CD4-positive, CD25-positive, alpha-beta regulatory T cell (primary cell): ENCODE measurements at regions not wholly inside any gene's neighbourhood (a gene's known extent, or its start where the extent isn't known, plus 50 kb on each side); places are given as distances from the start of the nearest gene placed in this dataset.
A peak's percentile ranks its signal among the peaks of the same experiment; 100 is the strongest.

ENCODE experiments used
- ATAC-seq, 2 donors: fragments of 150-1000 bp; cut with Tn5 transposase; one replicate each; pipeline ENCODE4 v1.10.0; 2021; ENCODE audit warnings: low read depth in 2 of 2, moderate number of reproducible peaks in 2 of 2, moderate library complexity in 1 of 2
- DNase-seq, 3 donors: peaks; one replicate each; pipeline versions ENCODE4 v3.0.0 to v3.0.0-alpha.2; 2012 to 2022; ENCODE audit warnings: mixed read lengths in 1 of 3
- H3K27ac ChIP-seq: one replicate; pipeline ENCODE4 v1.7.0; 2013; ENCODE audit warnings: mild to moderate bottlenecking, low read length; ENCODE audit not compliant: insufficient read depth, poor library complexity, severe bottlenecking
- H3K27me3 ChIP-seq: one replicate; pipeline ENCODE4 v1.7.0; 2013; ENCODE audit warnings: low read length; ENCODE audit not compliant: control insufficient read depth, insufficient read depth
- H3K36me3 ChIP-seq: one replicate; pipeline ENCODE4 v1.7.0; 2013; ENCODE audit warnings: mild to moderate bottlenecking, low read length, moderate library complexity; ENCODE audit not compliant: control insufficient read depth, insufficient read depth
- H3K4me1 ChIP-seq: 2 replicates; pipeline ENCODE4 v1.7.0; 2013; ENCODE audit warnings: mild to moderate bottlenecking, low read length; ENCODE audit not compliant: insufficient read depth, control insufficient read depth, poor library complexity, severe bottlenecking
- H3K4me3 ChIP-seq: one replicate; pipeline ENCODE4 v1.7.0; 2013; ENCODE audit warnings: low read depth, mild to moderate bottlenecking, low read length, moderate library complexity
- H3K9me3 ChIP-seq, 2 experiments: 1 replicate in 1 of 2; 2 replicates in 1 of 2; pipeline ENCODE4 v1.7.0; 2013; ENCODE audit warnings: low read length in 2 of 2, mild to moderate bottlenecking in 1 of 2, moderate library complexity in 1 of 2; ENCODE audit not compliant: control insufficient read depth in 2 of 2
- H3K27ac Mint-ChIP-seq, 3 donors: one replicate each; pipeline ENCODE4 v1.8.0; 2020 to 2022; ENCODE audit warnings: mild to moderate bottlenecking in 3 of 3, mixed read lengths in 3 of 3, moderate library complexity in 2 of 3
- H3K27me3 Mint-ChIP-seq: one replicate; pipeline ENCODE4 v1.8.0; 2022; ENCODE audit warnings: mild to moderate bottlenecking, mixed read lengths
- H3K36me3 Mint-ChIP-seq: one replicate; pipeline ENCODE4 v1.8.0; 2020; ENCODE audit warnings: mixed read lengths
- H3K4me1 Mint-ChIP-seq, 4 donors: one replicate each; pipeline ENCODE4 v1.8.0; 2020 to 2022; ENCODE audit warnings: mixed read lengths in 4 of 4, mild to moderate bottlenecking in 1 of 4
- H3K4me3 Mint-ChIP-seq, 4 donors: one replicate each; pipeline ENCODE4 v1.8.0; 2020 to 2022; ENCODE audit warnings: mild to moderate bottlenecking in 4 of 4, mixed read lengths in 4 of 4, moderate library complexity in 3 of 4
- H3K9me3 Mint-ChIP-seq, 7 donors: one replicate each; pipeline ENCODE4 v1.8.0; 2020 to 2022; ENCODE audit warnings: mixed read lengths in 7 of 7, mild to moderate bottlenecking in 3 of 7, moderate library complexity in 2 of 7

- H3K36me3 Mint-ChIP-seq, result no peaks in the 10 kb centered on the region
- peaks cover 0 to 2% (median 0%) of the 10 kb centered on the region in 7 donors for H3K9me3 Mint-ChIP-seq
- no peaks in the 10 kb centered on the region for H3K4me1 Mint-ChIP-seq
- H3K27ac Mint-ChIP-seq, result no peak overlapping the region
- Histone ChIP-seq H3K27me3 (no peaks in the 10 kb centered on the region), H3K9me3 (no peaks in the 10 kb centered on the region), H3K4me3 (no peak overlapping the region), H3K4me1 (no peaks in the 10 kb centered on the region), H3K27ac (no peak overlapping the region), H3K36me3 (no peaks in the 10 kb centered on the region)
- H3K4me3 Mint-ChIP-seq, result no peak overlapping the region
- no peak for DNase-seq
- H3K27me3 Mint-ChIP-seq, result no peaks in the 10 kb centered on the region
- no peak for ATAC-seq
Observed at GRCh38 chr18:68475883-68476282, 239.0 kb downstream of the TMX3 start.

- Histone ChIP-seq H3K27ac (no peak overlapping the region), H3K27me3 (no peaks in the 10 kb centered on the region), H3K36me3 (no peaks in the 10 kb centered on the region), H3K4me1 (no peaks in the 10 kb centered on the region), H3K9me3 (no peaks in the 10 kb centered on the region), H3K4me3 (no peak overlapping the region)
- Mint-ChIP-seq H3K27me3 (no peaks in the 10 kb centered on the region), H3K4me3 (no peak overlapping the region), H3K27ac (no peak overlapping the region), H3K36me3 (no peaks in the 10 kb centered on the region), H3K4me1 (no peaks in the 10 kb centered on the region), H3K9me3 (peaks cover 0 to 2% (median 0%) of the 10 kb centered on the region in 7 donors)
- ATAC-seq, result no peak
- no peak for DNase-seq
Observed at GRCh38 chr18:68472701-68473295, 242.1 kb downstream of the TMX3 start.

DNA sequence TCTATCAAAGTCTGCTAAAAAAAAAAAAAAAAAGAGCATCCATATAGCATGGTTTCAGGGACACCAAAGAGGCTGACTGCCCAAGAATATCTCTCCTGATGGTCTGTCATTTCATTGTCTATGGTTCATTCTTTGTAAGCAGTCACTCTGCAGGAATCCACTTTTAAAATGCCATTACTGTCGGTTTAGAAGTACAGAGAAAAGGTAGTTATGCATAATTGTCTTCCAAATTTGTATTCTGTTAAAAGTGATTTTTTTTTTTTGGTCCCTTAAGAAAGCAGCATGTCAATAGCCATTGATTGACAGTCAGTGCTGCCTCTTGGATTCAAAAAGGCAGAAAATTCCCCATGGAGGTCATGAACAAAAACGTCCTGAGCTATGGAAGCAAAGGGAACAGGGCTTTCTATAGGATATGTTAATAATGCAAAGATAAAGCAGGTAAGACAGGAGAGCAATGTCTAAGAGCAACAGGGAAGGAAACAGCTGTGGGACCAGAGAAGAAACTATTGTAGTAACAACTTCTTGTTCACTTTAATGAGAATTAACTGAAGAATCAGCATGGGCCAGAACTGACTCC is 245.8 kb downstream of the TMX3 start:
- Mint-ChIP-seq H3K27ac (no peak overlapping the region), H3K4me3 (no peak overlapping the region), H3K4me1 (no peaks in the 10 kb centered on the region), H3K27me3 (no peaks in the 10 kb centered on the region), H3K36me3 (no peaks in the 10 kb centered on the region), H3K9me3 (peaks cover 0 to 3% (median 0%) of the 10 kb centered on the region in 7 donors)
- Histone ChIP-seq H3K4me3 (no peak overlapping the region), H3K4me1 (no peaks in the 10 kb centered on the region), H3K36me3 (no peaks in the 10 kb centered on the region), H3K27ac (no peak overlapping the region), H3K9me3 (no peaks in the 10 kb centered on the region), H3K27me3 (no peaks in the 10 kb centered on the region)
- ATAC-seq (no peak), DNase-seq (no peak)

DNA sequence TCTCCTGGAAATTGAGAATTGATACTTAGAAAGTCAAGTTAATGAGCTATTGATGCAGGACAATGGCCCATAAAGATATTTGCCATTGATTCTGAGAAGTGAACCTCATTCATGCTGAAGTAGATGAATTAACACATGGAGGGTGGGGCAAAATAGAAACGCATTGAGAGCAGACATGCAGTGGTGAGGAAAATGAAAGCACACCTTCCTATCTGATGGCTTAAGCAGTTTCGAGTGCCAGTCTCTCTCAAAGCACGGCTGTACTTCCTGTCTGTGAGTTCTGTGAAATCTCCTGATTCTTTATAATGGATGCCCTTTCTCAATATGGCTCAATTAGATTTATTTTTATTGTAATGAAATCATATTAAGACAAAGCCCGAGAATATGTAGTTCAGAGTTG is 247.0 kb downstream of the TMX3 start:
- Histone ChIP-seq H3K4me3 (no peak overlapping the region), H3K27ac (no peak overlapping the region), H3K4me1 (no peaks in the 10 kb centered on the region), H3K9me3 (no peaks in the 10 kb centered on the region), H3K27me3 (no peaks in the 10 kb centered on the region), H3K36me3 (no peaks in the 10 kb centered on the region)
- Mint-ChIP-seq H3K4me1 (no peaks in the 10 kb centered on the region), H3K27me3 (no peaks in the 10 kb centered on the region), H3K27ac (no peak overlapping the region), H3K36me3 (no peaks in the 10 kb centered on the region), H3K4me3 (no peak overlapping the region), H3K9me3 (peaks cover 0 to 3% (median 0%) of the 10 kb centered on the region in 7 donors)
- ATAC-seq (no peak), DNase-seq (peak in 1 of 3 donors; percentile 60)

DNA sequence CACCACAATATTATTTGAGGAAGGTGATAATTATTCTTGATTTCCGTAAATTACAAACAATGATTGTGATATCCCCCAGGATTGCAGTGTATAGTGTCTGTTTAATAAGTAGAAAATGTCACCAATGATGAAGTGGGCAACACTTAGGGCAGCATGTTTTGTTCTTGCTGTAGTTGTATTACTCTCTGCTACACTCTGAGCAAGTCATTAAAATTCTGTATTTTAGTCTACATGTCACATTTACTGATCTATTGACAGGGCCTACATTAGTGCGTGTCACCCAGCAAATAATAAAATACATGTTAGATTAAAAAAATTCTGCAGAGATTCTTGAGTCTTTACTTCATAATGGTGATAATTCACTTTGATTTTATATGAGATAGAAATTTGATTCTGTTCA is 247.6 kb downstream of the TMX3 start:
- ATAC-seq, result no peak
- Mint-ChIP-seq H3K27me3 (no peaks in the 10 kb centered on the region), H3K4me1 (no peaks in the 10 kb centered on the region)

DNA sequence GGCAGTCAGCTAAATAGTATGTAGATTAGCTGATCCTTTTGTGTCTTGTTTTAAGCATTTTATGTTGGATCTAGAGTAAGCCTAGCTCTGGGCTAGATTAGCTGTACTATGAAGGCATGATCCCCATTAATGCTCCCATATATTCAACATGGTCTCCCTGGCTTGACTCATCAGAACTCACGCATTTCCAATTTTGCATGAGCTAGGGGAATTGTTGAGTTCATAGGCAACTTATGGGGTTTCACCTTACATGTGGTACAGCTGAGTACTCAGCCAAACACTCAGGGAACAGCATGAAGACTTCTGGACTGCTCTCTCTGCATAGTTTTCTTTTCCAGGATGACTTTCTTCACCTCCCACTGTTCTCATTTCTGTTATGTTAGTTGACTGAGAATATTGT is 248.2 kb downstream of the TMX3 start:
- no peak for ATAC-seq
- no peaks in the 10 kb centered on the region for H3K27me3 ChIP-seq
- peaks cover 0 to 3% (median 0%) of the 10 kb centered on the region in 7 donors for H3K9me3 Mint-ChIP-seq
- H3K36me3 Mint-ChIP-seq, result no peaks in the 10 kb centered on the region
- no peak for DNase-seq
- H3K4me1 ChIP-seq, result no peaks in the 10 kb centered on the region
- no peak overlapping the region for H3K27ac Mint-ChIP-seq
- no peaks in the 10 kb centered on the region for H3K9me3 ChIP-seq
- H3K27me3 Mint-ChIP-seq, result no peaks in the 10 kb centered on the region
- no peak overlapping the region for H3K4me3 ChIP-seq
- no peaks in the 10 kb centered on the region for H3K36me3 ChIP-seq
- no peak overlapping the region for H3K27ac ChIP-seq
- no peaks in the 10 kb centered on the region for H3K4me1 Mint-ChIP-seq
- no peak overlapping the region for H3K4me3 Mint-ChIP-seq

More for the DNA sequence above, 247.6 kb downstream of the TMX3 start:
- Mint-ChIP-seq H3K36me3 (no peaks in the 10 kb centered on the region), H3K27ac (no peak overlapping the region), H3K4me3 (no peak overlapping the region), H3K9me3 (peaks cover 0 to 3% (median 0%) of the 10 kb centered on the region in 7 donors)
- Histone ChIP-seq H3K27ac (no peak overlapping the region), H3K36me3 (no peaks in the 10 kb centered on the region), H3K27me3 (no peaks in the 10 kb centered on the region), H3K4me1 (no peaks in the 10 kb centered on the region), H3K4me3 (no peak overlapping the region), H3K9me3 (no peaks in the 10 kb centered on the region)
- no peak for DNase-seq

GRCh38 chr18:68462766-68463165 is 252.1 kb downstream of the TMX3 start:
- Histone ChIP-seq H3K27ac (no peak overlapping the region), H3K4me3 (no peak overlapping the region), H3K36me3 (no peaks in the 10 kb centered on the region), H3K27me3 (no peaks in the 10 kb centered on the region), H3K4me1 (no peaks in the 10 kb centered on the region), H3K9me3 (no peaks in the 10 kb centered on the region)
- Mint-ChIP-seq H3K27ac (no peak overlapping the region), H3K36me3 (no peaks in the 10 kb centered on the region), H3K9me3 (peaks cover 0 to 2% (median 0%) of the 10 kb centered on the region in 7 donors), H3K4me3 (no peak overlapping the region), H3K4me1 (no peaks in the 10 kb centered on the region), H3K27me3 (no peaks in the 10 kb centered on the region)
- ATAC-seq (no peak), DNase-seq (no peak)

DNA sequence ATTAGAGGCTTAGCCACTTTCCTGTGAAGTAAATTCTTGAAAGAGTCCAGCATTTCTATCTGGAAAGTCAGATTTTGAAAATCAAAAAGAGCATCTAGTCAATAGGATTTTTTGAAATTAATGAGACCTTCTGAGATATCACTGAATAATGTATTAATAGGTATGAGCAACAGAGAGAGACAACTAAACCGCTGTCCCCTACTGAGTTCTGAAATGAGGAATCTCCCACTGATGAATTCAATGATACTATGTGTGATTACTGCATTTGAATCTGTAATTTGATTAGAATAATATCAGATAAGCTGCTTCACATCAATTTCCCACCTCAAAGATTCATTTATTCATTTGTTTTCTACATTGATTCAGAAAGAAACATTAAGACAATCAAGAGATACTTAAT is 252.8 kb downstream of the TMX3 start:
- H3K27ac ChIP-seq, result no peak overlapping the region
- Mint-ChIP-seq H3K36me3 (no peaks in the 10 kb centered on the region), H3K9me3 (peaks cover 0 to 2% (median under 1%) of the 10 kb centered on the region in 7 donors), H3K27ac (no peak overlapping the region), H3K4me1 (no peaks in the 10 kb centered on the region), H3K27me3 (no peaks in the 10 kb centered on the region), H3K4me3 (no peak overlapping the region)
- DNase-seq (no peak), ATAC-seq (no peak)
- no peaks in the 10 kb centered on the region for H3K36me3 ChIP-seq
- no peaks in the 10 kb centered on the region for H3K4me1 ChIP-seq
- no peaks in the 10 kb centered on the region for H3K9me3 ChIP-seq
- no peak overlapping the region for H3K4me3 ChIP-seq
- H3K27me3 ChIP-seq, result no peaks in the 10 kb centered on the region
